HG02973 (cell line): ENCODE measurements at regions not wholly inside any gene's neighbourhood (a gene's known extent, or its start where the extent isn't known, plus 50 kb on each side); places are given as distances from the start of the nearest gene placed in this dataset.

Experiments
- ATAC-seq: cut with Tn5 transposase; IDR thresholded peaks from one replicate; pipeline ENCODE4 v1.9.1; 2021; ENCODE audit warnings: moderate library complexity; ENCODE audit not compliant: unreplicated experiment

DNA sequence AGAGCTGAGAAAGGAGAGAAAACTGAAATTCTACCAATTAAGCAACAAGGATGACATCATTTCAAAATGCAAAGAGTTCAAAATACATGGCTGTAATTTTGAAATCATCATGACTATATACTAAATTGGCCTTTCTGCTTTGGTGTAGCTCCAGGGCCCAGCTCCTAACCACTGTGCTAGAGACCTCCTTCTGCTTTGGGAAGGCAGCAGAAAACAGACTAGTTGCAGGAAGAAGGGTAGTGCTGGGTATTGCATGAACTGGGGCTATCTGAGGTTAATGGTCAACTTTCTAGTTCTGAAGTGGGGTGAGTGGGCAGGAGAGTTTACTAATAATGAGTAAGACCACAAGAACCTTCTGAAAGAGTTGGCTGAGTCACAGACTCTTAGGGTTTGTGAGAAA lies 66.2 kb downstream of the PTGER2 start:
- ATAC-seq, result peak; percentile 100
